GM12891 (cell line): ENCODE measurements at regions not wholly inside any gene's neighbourhood (a gene's known extent, or its start where the extent isn't known, plus 50 kb on each side); places are given as distances from the start of the nearest gene placed in this dataset.

Experiments used
- POLR2A ChIP-seq: IDR thresholded peaks from 2 replicates; pipeline ENCODE4 v1.6.1; 2011; ENCODE audit warnings: low read depth, low read length, control low read depth
- POLR2AphosphoS5 ChIP-seq: IDR thresholded peaks from 2 replicates; pipeline ENCODE4 v1.6.1; 2011; ENCODE audit warnings: low read depth, low read length, control low read depth

GRCh38 chr6:86871681-86872080 lies 65.6 kb upstream of the HTR1E start:
- TF ChIP-seq POLR2A (no peak), POLR2AphosphoS5 (no peak)
